Femur (tissue), 1 donor: ENCODE measurements at regions not wholly inside any gene's neighbourhood (a gene's known extent, or its start where the extent isn't known, plus 50 kb on each side); places are given as distances from the start of the nearest gene placed in this dataset.
"Not testable (repeated sequence)": the region's sequence is repeated elsewhere in the genome, so short reads cannot be mapped to it uniquely, and the experiment has no call there.

Experiments used
- DNase-seq: peaks from one replicate; pipeline ENCODE4 v3.0.0-alpha.2; 2017

DNA sequence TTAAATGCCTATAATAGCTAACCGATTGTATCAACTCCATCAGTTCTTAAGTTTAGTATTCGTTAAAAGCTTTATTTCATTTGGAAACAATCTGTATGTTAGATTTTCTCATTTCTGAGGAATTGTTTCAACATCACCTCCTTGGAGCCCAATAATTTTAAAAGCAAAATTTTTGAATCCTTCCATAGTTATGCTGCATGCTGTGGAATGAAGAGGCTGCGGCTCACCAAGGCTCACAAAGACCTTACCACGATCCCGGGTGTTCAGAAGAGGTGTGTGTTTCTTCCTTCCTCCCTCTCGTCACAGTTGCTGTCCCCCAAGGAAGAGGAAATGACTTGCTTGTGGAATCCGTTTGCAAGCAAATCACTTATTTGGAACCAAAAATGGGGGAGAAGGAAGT is 143.8 kb downstream of the FGF1 start:
- DNase-seq, result no peak

DNA sequence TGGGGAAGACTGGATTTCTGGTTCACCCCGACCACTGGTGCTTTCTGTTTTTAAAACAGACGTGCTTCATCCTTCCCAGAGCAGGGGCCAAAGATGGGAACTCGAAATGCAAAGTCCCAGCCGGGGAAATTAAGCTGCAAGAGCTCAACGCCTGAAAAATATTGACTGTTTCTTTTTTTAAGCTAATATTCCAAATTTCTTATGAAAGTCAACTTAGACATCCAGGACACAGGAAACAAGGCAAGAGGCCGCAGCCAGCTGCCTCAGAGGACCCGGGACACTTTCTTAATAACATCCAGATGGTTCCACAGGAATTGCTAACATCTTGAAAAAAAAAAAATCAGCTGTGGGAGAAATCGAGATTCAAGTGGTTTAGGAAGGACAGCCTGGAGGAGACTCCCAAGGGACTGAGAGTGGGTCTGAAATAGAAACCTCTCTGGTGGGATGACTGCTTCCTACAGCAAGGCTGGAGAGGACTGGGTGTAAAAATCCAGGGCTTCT is 144.9 kb downstream of the FGF1 start:
- peak; percentile 74 for DNase-seq

DNA sequence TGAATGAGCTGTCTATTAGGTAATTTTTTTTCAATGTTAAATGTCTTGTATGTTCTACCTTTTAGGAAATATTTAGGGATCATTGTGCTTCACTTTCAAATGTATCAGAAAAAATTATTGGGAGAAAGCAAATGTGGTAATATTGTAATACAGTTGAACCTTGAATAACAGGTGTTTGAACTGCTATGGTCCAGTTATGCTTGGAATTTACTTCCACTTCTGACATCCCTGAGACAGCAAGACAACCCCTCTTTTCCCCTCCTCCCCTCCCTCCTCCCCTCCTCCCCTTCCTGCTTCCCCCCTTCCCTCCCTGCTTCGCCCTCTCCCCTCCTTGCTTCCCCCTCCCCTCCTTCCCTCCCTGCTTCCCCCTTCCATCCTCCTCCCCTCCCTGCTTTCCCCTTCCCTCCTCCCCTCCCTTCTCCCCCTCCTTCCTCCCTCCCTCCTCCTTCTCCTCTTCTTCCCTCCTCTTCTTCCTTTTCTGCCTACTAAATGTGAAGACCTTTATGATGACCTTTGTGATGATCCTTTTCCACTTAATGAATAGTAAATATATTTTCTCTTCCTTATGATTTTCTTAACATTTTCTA is 146.6 kb downstream of the FGF1 start:
- DNase-seq, result no peak

DNA sequence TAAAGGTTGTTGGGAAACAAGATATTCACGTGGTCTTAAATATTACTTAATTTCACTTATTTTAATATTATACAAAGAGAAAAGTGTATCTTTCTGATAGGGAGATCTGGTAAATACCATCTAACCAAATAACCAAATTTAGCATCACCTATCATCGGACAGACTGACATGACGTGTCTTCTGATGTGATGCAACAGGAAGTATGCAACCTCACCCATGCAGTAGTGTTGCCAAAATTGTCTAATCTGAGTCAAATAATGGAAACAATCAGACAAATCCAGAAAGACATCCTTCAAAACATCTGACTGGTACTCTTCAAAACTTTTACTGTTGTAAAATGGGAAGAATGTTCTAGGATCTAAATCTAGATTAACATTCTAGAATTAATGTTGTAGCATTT is 148.0 kb downstream of the FGF1 start:
- no peak for DNase-seq

DNA sequence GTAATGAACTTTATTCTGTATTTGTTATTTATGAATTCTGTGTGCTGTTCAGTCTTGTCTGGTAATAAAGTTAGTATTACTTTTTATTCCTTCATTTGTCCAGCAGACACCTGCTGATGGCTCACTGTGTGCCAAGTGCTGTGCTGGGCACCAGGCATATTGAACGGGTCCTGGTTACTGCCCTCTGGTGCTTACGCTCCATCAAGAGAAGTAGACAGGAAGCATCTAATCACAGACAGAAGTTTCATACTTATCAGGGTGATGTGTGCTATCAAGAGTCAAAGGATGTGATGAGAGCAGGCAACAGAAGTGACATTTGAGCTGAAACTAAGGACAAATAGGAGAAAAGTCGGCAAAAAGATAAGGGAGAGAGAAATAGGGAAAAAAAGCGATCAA is 153.1 kb downstream of the FGF1 start:
- DNase-seq, result no peak

DNA sequence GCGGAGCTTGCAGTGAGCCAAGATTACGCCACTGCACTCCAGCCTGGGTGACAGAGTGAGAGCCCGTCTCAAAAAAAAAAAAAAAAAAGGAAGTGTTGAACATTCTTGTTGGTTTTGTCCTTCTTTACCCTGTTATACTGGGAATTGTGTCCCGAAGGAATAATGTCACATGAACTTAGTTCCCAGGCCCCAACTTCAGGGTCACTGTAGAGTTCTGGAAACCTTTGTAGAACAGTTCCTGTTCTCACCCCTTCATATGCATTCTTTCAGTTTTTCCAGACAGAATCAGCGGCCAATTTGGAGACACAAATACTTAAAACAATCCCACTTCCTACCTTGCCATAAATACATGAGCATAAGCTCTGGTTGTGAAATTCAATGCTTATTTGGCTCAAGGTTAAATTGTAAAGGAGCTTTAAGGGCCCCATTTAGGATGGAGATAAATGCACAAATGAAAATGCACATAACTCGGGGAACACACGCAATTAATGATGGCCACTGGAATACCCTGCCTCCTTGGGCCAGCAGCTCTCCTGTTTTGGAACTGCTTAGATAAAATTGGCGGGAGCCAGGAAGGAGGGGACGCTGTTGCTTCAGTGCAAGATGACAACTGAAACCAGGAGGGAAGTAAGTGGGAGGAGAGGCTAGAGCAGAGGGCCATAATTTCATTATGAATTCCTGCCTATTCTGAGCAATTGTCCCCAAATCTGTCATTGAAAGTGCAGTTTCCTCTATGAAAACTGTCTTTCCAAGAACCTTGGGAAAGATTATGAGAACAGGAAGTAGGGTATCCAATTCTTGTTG is 153.7 kb downstream of the FGF1 start:
- DNase-seq, result no peak

DNA sequence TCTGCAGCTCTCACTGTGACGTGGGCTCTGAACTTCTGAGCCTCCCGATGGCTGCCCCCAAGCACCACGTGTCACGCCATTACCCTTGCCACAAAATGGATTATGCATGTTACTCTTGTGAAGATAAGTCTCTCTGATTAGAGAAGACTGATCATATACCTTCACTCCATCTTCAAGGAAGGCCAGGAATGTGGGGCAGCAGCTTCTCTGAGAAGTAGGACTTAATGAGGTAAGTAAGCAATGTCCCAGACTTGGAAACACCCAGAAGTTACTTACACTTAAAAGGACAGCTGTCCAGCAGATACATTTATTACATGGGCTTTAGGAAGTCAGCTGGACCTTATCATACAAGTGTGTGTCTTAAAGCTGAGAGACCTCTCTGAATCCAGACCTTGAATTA is 155.0 kb downstream of the FGF1 start:
- no peak for DNase-seq

DNA sequence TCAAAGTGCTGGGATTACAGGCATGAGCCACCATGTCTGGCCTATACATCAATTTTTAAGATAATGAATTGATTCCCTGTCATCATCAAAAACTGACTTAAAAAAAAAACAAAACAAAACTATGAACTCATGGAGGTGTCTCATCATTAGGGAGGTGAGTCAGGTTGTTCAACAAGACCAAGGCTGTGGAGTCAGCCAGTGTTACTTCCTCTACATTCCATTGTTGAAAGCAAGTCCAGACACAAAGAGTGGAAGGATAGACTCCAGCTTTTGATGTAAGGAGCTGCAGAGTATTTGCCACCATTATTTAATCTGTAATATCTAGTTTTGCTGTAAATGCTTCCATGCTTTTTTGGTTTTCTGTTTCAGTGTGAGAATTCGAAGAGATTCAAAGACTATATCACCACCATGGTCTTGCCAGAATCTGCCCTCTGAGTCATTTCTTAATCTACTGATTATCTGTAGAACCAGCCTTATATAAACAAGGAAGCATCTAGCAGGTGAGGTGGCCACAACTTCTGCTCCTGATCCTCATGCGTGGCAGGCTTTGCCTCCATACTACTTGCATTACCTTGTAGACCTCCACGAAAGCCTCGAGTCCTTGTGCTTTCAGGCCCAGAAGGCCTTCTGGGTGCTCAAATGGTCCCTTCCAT is 156.1 kb downstream of the FGF1 start:
- DNase-seq, result no peak

DNA sequence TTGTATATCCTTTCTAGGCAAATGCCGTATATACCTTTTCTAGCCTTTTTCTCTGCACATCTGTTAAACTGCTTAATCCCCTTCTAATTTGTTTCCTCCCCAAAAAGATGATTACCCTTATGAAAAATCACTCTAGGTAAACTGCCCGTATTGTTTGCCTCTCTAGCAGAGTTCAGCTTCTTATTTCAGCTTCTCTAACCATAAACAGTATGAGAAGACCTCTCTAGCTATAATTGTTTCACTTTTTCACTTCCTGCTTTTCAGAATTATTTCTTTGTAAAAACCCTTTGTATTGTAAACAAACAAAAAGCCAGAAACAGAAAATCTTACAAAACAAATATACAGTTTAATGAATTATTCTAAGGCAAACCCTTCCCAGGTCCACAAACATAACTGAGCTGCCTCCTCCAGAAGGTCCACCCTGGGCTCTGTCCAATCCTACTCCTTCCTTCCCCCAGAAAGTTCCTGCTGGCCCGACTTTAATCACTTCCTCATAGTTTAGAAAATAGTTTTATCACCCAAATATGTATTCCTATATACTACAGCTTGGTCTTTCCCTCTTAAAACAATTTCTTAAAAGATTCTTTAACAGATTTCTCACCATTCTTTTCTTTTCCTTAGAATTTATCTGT is 158.1 kb downstream of the FGF1 start:
- DNase-seq, result no peak

DNA sequence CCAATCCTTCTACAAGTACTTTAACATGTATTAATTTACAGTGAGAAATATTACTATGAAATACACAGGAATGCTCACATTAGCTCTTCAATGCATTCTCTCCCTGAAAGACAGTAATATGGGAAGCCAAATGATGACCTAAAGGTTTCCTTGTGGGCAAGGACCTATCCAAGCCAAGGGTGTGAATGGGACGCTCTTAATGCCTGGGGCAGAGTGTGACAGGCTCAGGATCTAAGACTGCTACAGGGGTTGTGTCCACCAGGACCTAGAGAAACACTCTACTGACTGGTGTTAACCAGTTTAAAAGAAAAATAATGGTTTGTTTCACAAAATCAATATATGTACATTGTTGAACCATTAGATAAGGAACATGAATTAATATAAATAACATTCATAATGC is 158.7 kb downstream of the FGF1 start:
- no peak for DNase-seq

DNA sequence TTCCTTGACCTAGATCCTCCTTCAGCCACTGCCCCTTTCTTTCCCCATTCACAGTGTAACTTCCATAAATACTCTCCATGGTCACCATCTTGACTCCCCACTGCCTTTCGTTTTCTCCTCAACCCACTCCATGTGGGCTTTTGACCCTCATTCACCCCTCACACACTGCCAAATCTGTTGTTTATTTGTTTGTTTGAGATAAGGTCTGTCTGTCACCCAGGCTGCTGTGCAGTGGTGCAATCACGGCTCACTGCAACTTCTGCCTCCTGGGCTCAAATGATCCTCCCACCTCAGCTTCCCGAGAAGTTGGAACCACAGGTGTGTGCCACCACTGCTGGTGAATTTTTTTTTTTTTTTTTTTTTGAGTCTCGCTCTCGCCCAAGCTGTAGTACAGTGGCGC is 162.9 kb downstream of the FGF1 start:
- DNase-seq, result no peak

DNA sequence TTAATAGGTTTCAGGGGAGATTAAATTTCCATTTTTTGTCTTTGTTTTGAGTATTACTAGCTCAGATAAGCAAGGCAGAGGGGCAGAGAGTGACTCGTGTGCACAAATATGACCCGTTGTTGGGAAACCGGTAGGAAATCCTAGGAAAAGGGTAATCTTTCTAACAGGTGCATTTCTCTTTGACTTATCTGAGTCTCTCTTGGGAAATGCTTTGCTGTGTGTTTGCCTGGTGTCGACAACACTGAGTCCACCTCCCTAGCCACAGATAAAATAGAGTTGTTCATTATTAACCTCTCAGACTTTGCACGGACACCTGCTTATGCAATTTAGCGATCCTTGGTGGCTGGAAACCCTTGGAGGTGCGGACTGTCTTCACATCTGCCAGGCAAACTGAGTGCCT is 164.2 kb downstream of the FGF1 start:
- DNase-seq, result no peak

DNA sequence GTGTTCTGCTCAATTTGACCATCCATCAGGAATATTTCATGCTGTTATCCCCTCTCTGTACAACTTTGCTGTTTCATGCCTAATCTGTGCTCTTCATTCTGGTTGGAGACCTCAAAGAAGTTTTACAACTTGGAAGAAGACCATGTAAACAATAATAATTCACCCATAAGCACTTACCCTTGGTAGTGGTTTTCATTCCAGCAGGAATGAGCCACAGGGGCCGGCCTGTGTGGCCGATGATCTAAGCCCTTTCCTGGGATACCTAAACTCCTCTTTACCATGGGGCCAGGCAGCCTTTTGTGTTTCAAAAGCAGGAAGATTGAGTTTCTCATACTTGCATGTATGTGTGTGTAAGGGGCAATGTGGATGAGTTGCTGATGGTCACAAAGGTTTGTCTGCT is 165.0 kb downstream of the FGF1 start:
- no peak for DNase-seq

DNA sequence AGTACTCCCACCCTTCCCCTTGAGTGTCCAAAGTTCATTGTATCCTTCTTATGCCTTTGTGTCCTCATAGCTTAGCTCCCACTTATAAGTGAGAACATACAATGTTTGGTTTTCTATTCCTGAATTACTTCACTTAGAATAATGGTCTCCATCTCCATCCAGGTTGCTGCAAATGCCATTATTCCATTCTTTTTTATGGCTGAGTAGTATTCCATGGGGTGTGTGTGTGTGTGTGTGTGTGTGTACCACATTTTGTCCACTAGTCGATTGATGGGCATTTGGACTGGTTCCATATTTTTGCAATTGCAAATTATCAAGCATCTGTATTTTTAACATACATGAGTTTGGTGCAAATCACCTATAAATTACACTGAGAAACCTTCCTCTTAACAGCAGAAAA is 166.0 kb downstream of the FGF1 start:
- not testable (repeated sequence) for DNase-seq

DNA sequence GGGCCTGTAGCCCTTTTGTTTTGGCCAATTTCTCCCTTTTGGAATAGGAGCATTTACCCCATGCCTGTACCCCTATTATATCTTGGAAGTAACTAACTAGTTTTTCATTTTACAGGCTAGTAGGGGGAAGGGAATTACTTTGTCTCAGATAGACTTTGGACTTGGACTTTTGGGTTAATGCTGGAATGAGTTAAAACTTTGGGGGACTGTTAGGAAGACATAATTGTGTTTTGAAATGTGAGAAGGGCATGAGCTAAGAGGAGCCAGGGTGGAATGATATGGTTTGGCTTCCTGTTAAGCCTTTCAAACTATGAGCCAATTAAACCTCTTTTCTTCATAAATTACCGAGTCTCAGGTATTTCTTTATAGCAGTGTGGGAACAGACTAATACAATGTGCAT is 168.1 kb downstream of the FGF1 start:
- DNase-seq, result no peak

DNA sequence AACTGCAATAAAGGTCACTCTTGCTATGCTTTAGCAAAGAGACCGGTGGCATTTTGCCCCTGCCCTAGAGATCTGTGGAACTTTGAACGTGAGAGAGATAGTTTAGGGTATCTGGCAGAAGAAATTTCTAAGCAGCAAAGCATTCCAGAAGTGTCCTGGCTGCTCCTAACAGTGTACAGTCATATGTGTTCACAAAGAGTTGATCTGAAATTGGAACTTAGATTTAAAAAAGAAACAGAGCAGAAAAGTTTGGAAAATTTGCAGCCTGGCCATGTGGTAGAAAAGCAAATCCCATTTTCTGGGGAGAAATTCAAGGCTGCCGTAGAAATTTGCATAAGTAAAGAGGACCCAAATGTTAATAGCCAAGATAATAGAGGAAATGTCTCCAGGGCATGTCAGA is 169.2 kb downstream of the FGF1 start:
- DNase-seq, result no peak

DNA sequence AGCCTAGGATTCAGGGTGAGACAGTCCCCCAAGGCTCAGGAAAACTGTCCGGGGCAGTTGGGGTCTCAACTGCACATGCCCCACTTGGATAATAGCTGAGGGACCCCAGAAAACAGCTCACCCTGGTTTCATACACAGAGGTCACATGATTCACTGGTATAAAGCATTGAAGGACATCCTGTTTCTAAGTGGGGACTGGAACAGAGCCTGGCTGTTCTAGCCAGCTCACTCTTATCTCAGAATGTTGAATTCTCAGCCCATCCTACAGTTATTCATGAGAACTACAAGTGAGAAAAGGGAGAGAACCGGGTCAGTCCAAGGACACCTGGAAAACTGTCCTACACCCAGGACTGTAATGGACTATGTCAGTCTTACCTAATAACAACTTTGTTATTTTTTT is 170.9 kb downstream of the FGF1 start:
- DNase-seq, result no peak

DNA sequence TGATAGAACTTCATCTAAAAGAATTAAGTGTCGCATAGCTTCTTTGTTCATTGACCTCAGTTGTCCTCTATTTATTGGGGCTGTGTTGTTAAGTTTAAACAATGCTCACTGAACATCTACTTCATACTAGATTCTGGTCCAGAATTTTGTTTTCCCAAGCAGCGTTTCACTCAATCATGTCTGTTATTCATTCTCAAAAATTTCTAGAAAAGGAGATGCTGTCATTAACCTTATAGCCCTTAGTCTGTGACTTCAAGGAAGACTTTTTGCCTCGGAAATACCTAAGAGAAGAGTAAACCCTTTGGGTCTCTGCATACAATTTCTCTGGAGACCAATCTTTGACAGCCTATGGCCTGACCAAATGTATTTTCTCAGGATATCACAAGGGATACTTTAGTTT is 171.7 kb downstream of the FGF1 start:
- DNase-seq, result no peak

DNA sequence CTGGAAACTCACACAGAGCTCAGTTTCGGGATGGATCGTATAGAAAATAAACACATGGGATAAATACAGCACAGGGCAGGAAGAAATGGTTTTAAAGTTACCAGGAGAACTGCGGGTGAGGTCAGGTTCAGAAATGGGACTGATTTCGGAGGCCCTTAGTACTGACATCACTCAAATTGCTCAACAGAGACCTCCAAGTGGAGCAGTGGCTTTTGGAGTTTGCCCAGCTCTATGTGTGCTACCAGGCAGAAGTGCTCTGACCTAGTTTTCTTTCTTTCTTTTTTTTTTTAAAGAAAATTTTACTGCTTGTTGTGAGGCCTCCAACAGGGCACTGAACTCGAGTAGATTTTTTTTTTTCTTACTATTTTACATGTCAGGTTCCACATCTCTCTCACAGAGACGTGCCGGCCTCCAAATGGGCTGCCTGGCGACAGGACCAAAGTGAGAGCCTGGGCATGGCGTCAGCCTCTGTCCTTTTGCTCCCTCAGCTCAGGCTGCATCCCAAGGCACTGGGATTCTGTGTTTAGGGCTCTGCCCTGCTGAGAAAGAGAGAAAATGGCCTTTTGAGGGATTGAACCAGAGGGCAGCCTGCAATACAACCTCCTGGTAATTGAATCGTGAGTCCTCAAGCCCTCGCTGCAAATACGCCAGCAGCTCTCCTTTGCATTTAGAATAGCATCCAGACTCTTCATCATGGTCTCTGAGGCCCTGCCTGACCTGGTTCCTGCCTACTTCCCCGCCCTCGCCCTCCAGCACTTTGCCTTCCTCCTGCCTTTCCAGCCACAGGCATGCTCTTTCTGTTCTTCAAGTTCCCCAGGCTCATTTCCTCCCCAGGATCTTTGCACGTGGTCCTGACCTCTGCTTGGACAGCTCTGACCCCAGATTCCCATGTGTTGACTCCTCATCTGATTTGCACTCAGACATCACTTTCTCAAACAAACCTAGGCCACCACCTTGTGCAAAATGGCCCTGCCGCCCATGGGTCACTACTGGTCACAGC is 173.5 kb downstream of the FGF1 start:
- no peak for DNase-seq

DNA sequence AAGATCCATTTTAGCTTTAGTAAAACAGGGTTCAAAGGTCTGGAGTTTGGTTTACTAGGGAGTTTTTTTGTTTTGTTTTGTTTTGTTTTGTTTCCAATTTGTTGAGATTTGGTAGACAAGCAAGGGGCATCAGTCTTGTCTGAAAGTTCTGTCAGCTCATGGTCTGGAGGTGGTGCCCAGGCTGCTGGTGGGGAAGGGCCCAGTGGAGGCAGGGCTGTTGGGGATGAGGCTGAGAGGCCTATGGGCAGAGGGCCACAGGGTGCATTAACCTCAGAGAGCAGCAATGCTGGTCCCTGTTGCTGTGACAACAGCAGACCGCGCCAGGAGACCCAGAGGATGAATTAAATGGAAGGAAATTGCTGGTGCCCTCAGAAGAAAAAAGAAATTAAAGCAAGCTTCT is 174.5 kb downstream of the FGF1 start:
- no peak for DNase-seq

DNA sequence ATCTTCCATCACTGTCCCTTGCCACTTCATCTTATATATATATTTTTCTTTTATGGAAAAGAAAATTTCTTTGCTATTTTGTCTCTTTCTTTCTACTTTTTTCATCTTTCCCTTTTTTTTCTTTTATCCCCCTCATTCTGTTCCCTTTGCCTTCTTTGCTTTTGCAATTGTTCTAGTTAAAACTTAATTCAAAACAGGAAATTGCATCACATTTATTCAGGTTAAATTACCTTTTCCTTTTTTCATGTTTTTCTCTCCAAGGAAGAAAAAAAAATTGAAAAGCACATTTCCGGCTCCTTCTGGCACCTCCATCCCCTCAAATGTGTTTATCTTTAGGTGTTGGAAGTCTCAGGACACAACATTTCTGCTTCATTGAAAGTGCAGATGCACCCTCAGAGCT is 176.9 kb downstream of the FGF1 start:
- DNase-seq, result no peak

DNA sequence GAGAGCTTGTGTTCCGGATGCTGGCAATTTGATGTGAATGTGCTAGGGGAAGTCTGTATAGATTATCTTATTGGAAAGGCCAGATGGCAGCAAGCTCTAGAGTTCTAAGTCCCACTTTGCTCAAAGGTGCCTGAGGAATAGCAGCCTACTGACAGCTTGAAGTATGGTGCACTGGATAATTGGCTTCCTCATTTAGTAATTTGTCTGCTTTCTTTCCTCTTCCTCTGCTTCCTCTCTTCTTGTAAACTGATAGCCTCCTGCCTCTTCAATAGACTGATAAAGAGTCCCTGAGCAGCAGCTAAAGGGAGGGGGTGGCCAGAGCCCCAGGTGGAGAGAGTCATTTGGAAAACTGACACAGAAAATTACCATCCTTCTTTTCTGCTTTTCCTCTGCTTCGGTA is 177.3 kb downstream of the FGF1 start:
- no peak for DNase-seq
